ENCODE measurements at regions not wholly inside any gene's neighbourhood (a gene's known extent, or its start where the extent isn't known, plus 50 kb on each side); places are given as distances from the start of the nearest gene placed in this dataset.

DNA sequence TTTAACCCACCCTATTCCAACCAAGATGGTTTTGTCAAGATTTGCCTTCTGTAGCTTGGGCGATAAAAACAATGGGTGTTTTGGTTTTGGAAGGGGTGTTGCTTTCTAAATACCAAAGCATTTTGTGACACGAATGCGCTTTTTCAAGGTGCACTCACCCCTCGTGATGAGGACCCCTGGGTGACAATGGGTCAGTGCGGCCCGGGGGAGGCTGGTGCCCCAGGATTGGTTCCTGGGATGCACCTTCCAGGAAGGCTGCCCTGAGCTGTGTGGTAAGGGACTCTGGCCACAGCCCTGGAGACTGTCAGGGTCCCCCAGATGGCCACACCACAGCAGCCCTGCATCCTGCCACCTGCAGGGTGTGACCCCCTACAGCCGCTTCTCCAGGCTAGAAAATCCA, 180.6 kb upstream of the MYL2 start:
- Histone ChIP-seq H3K27ac (ENCODE audit: low read depth, low read length) (no peak overlapping the region), H3K4me1 (ENCODE audit: insufficient read depth, low read length) (no peaks in the 10 kb centered on the region), H3K36me3 (ENCODE audit: insufficient read depth, low read length) (no peaks in the 10 kb centered on the region), H3K27me3 (ENCODE audit: insufficient read depth, low read length) (no peaks in the 10 kb centered on the region), H3K4me3 (ENCODE audit: low read length) (no peak overlapping the region), H3K9ac (ENCODE audit: low read depth, low read length) (no peak overlapping the region), H3K9me3 (ENCODE audit: insufficient read depth, low read depth, low read length) (no peaks in the 10 kb centered on the region)
- WGBS = 93% methylated on average over 7 of the region's 7 CpGs

DNA sequence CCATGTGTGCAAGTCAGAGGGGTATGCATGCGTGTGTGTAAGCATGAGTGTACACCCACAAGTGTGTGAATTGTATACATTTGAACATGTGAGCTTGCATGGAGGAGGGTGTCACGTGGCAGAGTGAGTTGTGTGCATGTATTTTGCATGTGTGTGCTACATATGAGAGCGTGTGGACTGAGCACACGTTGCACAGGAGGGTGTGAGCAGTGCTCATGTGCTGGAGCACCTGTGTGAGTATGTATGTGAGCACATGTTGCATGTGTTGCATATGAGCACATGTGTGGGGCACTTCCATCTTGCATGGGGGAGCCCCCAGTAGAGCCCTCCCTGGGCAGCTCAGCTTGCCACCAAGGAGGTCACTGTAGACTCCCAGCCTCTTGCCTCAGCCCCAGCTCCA, 180.2 kb upstream of the MYL2 start:
- H3K9me3 ChIP-seq (ENCODE audit: insufficient read depth, low read depth, low read length) = no peaks in the 10 kb centered on the region
- no peak overlapping the region for H3K4me3 ChIP-seq (ENCODE audit: low read length)
- no peaks in the 10 kb centered on the region for H3K27me3 ChIP-seq (ENCODE audit: insufficient read depth, low read length)
- no peaks in the 10 kb centered on the region for H3K36me3 ChIP-seq (ENCODE audit: insufficient read depth, low read length)
- H3K9ac ChIP-seq (ENCODE audit: low read depth, low read length) = no peak overlapping the region
- 92% methylated on average over 4 of the region's 4 CpGs for WGBS
- H3K4me1 ChIP-seq (ENCODE audit: insufficient read depth, low read length) = no peaks in the 10 kb centered on the region
- H3K27ac ChIP-seq (ENCODE audit: low read depth, low read length) = no peak overlapping the region

DNA sequence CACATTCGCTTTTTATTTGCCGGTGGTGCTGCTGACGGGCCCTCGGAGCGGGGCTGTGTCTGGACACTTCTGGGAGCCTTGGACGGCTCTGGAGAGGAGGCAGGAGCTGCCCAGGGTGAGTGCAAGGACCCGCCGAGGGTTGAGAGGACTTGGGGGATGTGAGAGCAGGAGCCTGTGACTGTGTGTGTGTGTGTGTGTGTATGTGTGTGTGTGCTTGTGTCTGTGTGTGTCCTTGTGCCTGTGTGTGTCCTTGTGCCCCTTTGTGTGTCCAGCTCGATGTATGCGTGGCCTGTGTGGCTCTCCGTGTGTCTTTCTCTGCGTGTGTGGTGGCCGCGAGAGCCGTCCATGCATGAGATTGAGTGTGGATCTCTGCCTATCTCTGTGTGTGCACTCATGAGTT, 179.6 kb upstream of the MYL2 start:
- Histone ChIP-seq H3K4me3 (ENCODE audit: low read length) (no peak overlapping the region), H3K9ac (ENCODE audit: low read depth, low read length) (no peak overlapping the region), H3K27ac (ENCODE audit: low read depth, low read length) (no peak overlapping the region), H3K4me1 (ENCODE audit: insufficient read depth, low read length) (no peaks in the 10 kb centered on the region), H3K27me3 (ENCODE audit: insufficient read depth, low read length) (no peaks in the 10 kb centered on the region), H3K36me3 (ENCODE audit: insufficient read depth, low read length) (no peaks in the 10 kb centered on the region), H3K9me3 (ENCODE audit: insufficient read depth, low read depth, low read length) (no peaks in the 10 kb centered on the region)
- WGBS = 92% methylated on average over 15 of the region's 15 CpGs

DNA sequence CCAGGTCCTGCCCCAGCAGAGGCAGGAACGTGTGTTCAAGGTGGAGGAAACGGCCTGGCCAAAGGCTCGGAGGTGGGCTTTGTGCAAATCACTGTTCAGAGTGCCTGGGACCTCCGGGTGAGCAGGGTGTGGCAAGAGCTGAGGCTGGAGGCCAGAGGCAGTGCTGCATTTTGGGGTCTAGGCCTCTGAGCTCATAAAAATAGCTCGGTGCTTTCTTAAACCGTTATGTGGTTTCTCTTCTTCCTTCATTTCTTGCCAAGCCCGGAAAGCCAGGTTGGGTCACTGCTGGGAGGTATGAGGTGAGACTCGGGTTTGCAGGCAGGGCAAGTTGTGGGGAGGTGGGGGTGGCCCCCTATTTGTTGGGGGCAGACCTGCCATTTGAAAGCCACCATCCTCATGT, 178.8 kb upstream of the MYL2 start:
- Histone ChIP-seq H3K9ac (ENCODE audit: low read depth, low read length) (no peak overlapping the region), H3K4me3 (ENCODE audit: low read length) (no peak overlapping the region), H3K27me3 (ENCODE audit: insufficient read depth, low read length) (no peaks in the 10 kb centered on the region), H3K36me3 (ENCODE audit: insufficient read depth, low read length) (no peaks in the 10 kb centered on the region), H3K4me1 (ENCODE audit: insufficient read depth, low read length) (no peaks in the 10 kb centered on the region), H3K27ac (ENCODE audit: low read depth, low read length) (no peak overlapping the region), H3K9me3 (ENCODE audit: insufficient read depth, low read depth, low read length) (no peaks in the 10 kb centered on the region)
- WGBS = 92% methylated on average over 8 of the region's 8 CpGs

DNA sequence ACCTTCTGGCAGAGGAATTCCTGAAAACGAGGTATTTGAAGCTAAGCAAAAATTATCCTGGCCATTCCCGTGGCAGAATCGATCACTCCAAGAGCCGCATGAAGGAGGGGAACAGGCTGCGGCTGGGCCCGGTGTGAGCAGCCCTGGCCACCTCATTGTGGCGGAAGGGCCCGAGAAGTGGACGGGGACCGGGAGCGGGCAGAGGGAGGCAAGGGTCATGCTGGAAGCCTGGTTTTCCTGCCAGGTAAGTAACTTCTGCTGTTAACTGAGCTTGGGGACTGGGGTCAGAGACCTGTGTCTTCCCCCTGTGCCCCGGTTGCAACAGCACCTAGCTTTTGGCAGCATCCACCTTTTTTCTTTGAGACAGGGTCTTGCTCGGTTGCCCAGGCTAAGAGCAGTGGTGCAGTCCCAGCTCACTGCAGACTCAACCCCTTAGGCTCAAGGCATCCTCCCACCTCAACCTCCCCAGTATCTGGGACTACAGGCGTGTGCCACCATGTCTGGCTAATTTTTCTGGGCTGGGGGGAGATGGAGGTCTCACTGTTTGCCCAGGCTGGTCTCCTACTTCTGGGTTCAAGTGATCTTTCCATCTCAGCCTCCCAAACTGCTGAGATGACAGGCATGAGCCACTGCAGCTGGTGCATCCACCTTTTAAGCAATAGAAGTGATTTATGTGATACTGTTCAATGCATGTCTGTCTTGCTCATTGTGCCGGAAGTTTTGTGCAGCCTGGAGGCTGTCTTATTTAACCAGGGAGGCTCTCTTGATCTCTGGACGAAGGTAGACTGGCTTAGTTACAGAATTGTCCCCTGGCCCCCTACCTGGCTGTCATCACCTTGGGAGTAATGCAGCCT, 174.0 kb upstream of the MYL2 start:
- 94% methylated on average over 16 of the region's 16 CpGs for WGBS
- H3K9ac ChIP-seq (ENCODE audit: low read depth, low read length) = no peak overlapping the region
- H3K27ac ChIP-seq (ENCODE audit: low read depth, low read length) = no peak overlapping the region
- no peak overlapping the region for H3K4me3 ChIP-seq (ENCODE audit: low read length)
- no peaks in the 10 kb centered on the region for H3K27me3 ChIP-seq (ENCODE audit: insufficient read depth, low read length)
- no peaks in the 10 kb centered on the region for H3K9me3 ChIP-seq (ENCODE audit: insufficient read depth, low read depth, low read length)
- 0 out of 2 replicates have a peak, but pooled peaks cover 2% of the 10 kb centered on the region for H3K4me1 ChIP-seq (ENCODE audit: insufficient read depth, low read length)
- H3K36me3 ChIP-seq (ENCODE audit: insufficient read depth, low read length) = no peaks in the 10 kb centered on the region

DNA sequence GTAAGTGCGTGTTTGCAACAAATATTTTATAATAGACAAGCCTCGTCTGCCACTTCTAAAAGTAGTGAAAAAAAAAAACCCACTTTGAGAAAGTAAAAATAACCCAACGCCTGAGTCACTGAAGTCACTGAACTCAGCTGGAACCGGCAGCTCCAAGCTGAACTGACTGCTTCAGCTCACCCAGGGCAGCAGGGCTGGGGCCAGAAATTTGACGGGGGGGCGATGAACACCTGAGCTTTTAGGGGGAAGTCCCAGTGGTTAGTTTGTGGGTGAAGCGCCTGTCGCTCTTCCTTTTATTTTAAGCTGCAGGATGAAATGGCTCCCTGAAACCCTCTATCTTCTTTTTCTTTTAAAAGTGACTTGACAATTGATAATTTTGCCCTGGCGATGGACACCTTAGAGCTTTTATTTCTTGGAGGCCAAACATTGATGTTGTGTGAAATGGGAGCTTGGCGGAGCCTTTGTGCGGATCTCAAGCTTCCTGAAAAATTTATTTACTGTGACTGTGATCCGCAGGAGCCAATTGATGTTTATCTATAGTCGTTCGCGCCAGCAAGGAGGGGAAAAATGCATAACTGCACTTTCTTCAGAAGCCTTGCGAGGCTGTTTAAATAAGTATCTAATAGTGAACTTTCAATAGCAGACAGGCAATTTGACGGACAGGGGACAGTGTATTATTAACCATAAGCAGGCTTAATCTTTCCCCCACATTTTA, 173.2 kb upstream of the MYL2 start:
- Histone ChIP-seq H3K4me1 (ENCODE audit: insufficient read depth, low read length) (0 out of 2 replicates have a peak, but pooled peaks cover 2% of the 10 kb centered on the region), H3K27ac (ENCODE audit: low read depth, low read length) (no peak overlapping the region), H3K9me3 (ENCODE audit: insufficient read depth, low read depth, low read length) (no peaks in the 10 kb centered on the region), H3K9ac (ENCODE audit: low read depth, low read length) (no peak overlapping the region), H3K36me3 (ENCODE audit: insufficient read depth, low read length) (no peaks in the 10 kb centered on the region), H3K27me3 (ENCODE audit: insufficient read depth, low read length) (no peaks in the 10 kb centered on the region), H3K4me3 (ENCODE audit: low read length) (no peak overlapping the region)
- WGBS = 87% methylated on average over 17 of the region's 17 CpGs

DNA sequence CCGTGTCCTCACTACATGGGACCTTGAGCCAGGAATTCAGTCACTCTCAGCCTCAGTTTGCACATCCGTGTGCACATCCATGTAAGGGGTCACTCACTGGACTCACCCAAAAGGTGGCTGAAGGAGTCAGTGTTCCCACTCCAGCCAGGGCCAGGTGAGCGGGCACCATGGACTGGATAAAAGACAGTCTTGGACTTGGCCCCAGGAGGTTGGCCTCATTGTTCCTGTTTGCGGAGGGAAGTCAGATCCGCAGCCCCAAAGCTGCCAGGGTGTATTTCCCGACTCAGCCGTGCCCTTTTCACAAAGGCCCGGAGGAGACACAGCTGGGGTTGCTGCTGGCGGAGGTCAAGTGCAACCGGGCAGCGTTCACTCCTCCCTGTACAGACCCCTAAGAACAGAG, 170.7 kb upstream of the MYL2 start:
- Histone ChIP-seq H3K27ac (ENCODE audit: low read depth, low read length) (no peak overlapping the region), H3K4me3 (ENCODE audit: low read length) (no peak overlapping the region), H3K9me3 (ENCODE audit: insufficient read depth, low read depth, low read length) (no peaks in the 10 kb centered on the region), H3K36me3 (ENCODE audit: insufficient read depth, low read length) (no peaks in the 10 kb centered on the region), H3K9ac (ENCODE audit: low read depth, low read length) (no peak overlapping the region), H3K27me3 (ENCODE audit: insufficient read depth, low read length) (no peaks in the 10 kb centered on the region), H3K4me1 (ENCODE audit: insufficient read depth, low read length) (0 out of 2 replicates have a peak, but pooled peaks cover 2% of the 10 kb centered on the region)
- 95% methylated on average over 11 of the region's 11 CpGs for WGBS

DNA sequence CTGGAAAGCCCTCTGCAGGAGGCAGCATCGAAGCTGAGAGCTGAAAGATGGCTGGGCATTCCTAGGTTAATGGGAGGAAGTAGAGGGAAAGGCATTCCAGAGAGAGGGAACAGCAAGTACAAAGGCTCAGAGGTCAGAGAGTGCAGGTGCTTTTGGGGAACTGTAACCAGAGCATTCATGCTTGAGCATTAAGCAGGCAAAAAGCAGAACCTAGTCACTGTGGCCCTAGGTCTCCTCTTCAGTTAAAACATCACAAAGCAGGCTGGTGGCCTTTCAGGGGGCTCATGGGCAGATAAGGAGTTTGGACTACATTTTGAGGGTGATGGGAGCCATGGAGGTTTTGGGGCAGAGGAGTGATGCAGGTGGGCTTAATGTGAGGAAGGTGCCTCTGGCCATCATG, 169.2 kb upstream of the MYL2 start:
- Histone ChIP-seq H3K27me3 (ENCODE audit: insufficient read depth, low read length) (no peaks in the 10 kb centered on the region), H3K9me3 (ENCODE audit: insufficient read depth, low read depth, low read length) (no peaks in the 10 kb centered on the region), H3K4me1 (ENCODE audit: insufficient read depth, low read length) (0 out of 2 replicates have a peak, but pooled peaks cover 2% of the 10 kb centered on the region), H3K36me3 (ENCODE audit: insufficient read depth, low read length) (no peaks in the 10 kb centered on the region), H3K27ac (ENCODE audit: low read depth, low read length) (no peak overlapping the region), H3K9ac (ENCODE audit: low read depth, low read length) (no peak overlapping the region), H3K4me3 (ENCODE audit: low read length) (no peak overlapping the region)
- 91% methylated on average over 1 of the region's 1 CpG for WGBS

DNA sequence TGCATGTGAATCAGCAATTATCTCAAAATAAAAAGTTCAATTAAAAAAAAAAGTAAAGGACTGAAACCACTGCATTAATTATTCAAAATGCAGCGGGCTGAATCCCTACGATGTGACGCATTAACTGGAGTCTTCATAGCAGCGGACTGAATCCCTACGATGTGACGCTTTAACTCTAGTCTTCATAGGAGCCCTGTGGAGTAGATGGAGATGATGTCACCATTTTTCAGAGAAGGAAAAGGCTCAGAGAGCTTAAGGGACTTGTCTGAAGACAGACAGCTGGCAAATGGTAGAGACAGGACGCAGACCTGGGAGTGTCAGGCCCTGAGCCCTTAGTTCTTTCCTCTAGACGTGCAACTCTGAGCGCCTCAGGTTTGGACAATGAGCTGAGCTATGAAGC, 168.0 kb upstream of the MYL2 start:
- Histone ChIP-seq H3K27ac (ENCODE audit: low read depth, low read length) (no peak overlapping the region), H3K9ac (ENCODE audit: low read depth, low read length) (no peak overlapping the region), H3K4me1 (ENCODE audit: insufficient read depth, low read length) (0 out of 2 replicates have a peak, but pooled peaks cover 2% of the 10 kb centered on the region), H3K27me3 (ENCODE audit: insufficient read depth, low read length) (no peaks in the 10 kb centered on the region), H3K9me3 (ENCODE audit: insufficient read depth, low read depth, low read length) (no peaks in the 10 kb centered on the region), H3K36me3 (ENCODE audit: insufficient read depth, low read length) (no peaks in the 10 kb centered on the region), H3K4me3 (ENCODE audit: low read length) (no peak overlapping the region)
- 96% methylated on average over 9 of the region's 9 CpGs for WGBS

DNA sequence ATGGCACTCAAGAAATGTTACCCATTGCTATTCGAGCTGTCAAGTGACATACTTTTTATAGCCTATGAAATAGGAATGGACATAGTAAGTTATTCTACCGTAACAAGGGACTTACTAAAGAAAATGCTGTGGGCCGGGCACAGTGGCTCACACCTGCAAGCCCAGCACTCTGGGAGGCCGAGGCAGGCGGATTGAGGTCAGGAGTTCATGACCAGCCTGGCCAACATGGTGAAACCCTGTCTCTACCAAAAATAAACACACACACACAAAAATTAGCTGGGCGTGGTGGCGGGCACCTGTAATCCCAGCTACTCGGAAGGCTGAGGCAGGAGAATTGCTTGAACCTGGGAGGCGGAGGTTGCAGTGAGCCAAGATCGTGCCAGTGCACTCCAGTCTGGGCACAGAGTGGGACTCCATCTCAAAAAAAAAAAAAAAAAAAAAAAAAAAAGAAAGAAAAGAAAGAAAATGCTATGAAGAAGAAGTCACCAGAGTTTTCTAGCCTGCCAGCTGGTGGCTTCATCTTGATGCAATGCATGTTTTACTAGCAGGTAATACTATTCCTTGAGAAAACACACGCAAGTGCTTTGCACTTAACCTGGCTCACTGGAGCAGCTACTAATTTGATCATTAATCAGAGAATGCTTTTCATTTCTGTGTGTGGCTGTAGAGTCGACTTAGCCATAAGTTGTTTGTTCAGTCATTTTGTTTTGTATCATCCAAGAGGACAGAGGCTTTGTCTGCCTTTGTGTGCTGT, 166.7 kb upstream of the MYL2 start:
- H3K27ac ChIP-seq (ENCODE audit: low read depth, low read length) = no peak overlapping the region
- no peaks in the 10 kb centered on the region for H3K36me3 ChIP-seq (ENCODE audit: insufficient read depth, low read length)
- no peaks in the 10 kb centered on the region for H3K4me1 ChIP-seq (ENCODE audit: insufficient read depth, low read length)
- WGBS = 94% methylated on average over 11 of the region's 12 CpGs
- H3K9me3 ChIP-seq (ENCODE audit: insufficient read depth, low read depth, low read length) = no peaks in the 10 kb centered on the region
- H3K4me3 ChIP-seq (ENCODE audit: low read length) = no peak overlapping the region
- no peak overlapping the region for H3K9ac ChIP-seq (ENCODE audit: low read depth, low read length)
- H3K27me3 ChIP-seq (ENCODE audit: insufficient read depth, low read length) = no peaks in the 10 kb centered on the region

DNA sequence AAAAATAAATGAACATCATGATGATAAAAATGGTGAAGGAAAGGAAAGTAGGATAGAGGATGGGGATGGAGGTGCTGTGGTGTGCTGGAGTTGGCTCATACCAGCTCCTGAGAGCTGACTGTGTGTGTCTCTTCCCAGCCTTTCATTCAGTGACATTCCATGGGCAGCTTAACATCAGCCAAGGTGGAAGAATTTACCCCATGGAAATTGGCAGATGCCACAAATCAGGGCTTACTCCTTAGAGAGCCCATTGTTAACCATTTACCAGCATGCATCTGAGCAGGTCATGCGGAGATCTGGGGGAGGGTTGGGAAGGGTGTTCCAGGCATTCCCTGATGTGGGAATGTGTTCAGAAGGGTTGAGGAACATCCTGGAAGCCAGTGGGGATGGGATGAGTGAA, 164.7 kb upstream of the MYL2 start:
- no peaks in the 10 kb centered on the region for H3K4me1 ChIP-seq (ENCODE audit: insufficient read depth, low read length)
- no peak overlapping the region for H3K9ac ChIP-seq (ENCODE audit: low read depth, low read length)
- 86% methylated on average over 1 of the region's 1 CpG for WGBS
- no peak overlapping the region for H3K4me3 ChIP-seq (ENCODE audit: low read length)
- H3K36me3 ChIP-seq (ENCODE audit: insufficient read depth, low read length) = no peaks in the 10 kb centered on the region
- no peaks in the 10 kb centered on the region for H3K9me3 ChIP-seq (ENCODE audit: insufficient read depth, low read depth, low read length)
- H3K27ac ChIP-seq (ENCODE audit: low read depth, low read length) = no peak overlapping the region
- H3K27me3 ChIP-seq (ENCODE audit: insufficient read depth, low read length) = no peaks in the 10 kb centered on the region
